Hepatocyte (in vitro differentiated cells): ENCODE measurements at regions not wholly inside any gene's neighbourhood (a gene's known extent, or its start where the extent isn't known, plus 50 kb on each side); places are given as distances from the start of the nearest gene placed in this dataset.
"Not testable (repeated sequence)": the region's sequence is repeated elsewhere in the genome, so short reads cannot be mapped to it uniquely, and the experiment has no call there.

Source experiments
- CTCF ChIP-seq: fragments of 200-600 bp; sonication (generic); IDR thresholded peaks from 2 replicates; pipeline ENCODE4 v1.5.1; 2016; ENCODE audit warnings: antibody characterized with exemption, mild to moderate bottlenecking; ENCODE audit not compliant: poor library complexity
- EZH2 ChIP-seq: fragments of 200-600 bp; sonication (generic); IDR thresholded peaks from 2 replicates; pipeline ENCODE4 v1.6.1; 2016; ENCODE audit warnings: antibody characterized with exemption, mild to moderate bottlenecking, borderline replicate concordance
- EZH2phosphoT487 ChIP-seq: fragments of 200-600 bp; sonication (generic); IDR thresholded peaks from one replicate; pipeline ENCODE4 v1.6.1; 2018; ENCODE audit warnings: antibody characterized with exemption, mild to moderate bottlenecking, low read depth, moderate library complexity; ENCODE audit not compliant: unreplicated experiment, severe bottlenecking

GRCh38 chr2:87326754-87327153 lies 305.1 kb upstream of the PLGLB1 start:
- TF ChIP-seq CTCF, EZH2phosphoT487, EZH2: not testable (repeated sequence)
